ENCODE measurements at regions not wholly inside any gene's neighbourhood (a gene's known extent, or its start where the extent isn't known, plus 50 kb on each side); places are given as distances from the start of the nearest gene placed in this dataset.

- no peak for TF ChIP-seq ZNF416 (CRISPR knock-in tag; IDR thresholded peaks at IDR 0.05)
- no peak for TF ChIP-seq MYBL2 (CRISPR knock-in tag; IDR thresholded peaks at IDR 0.05)
- no peak for TF ChIP-seq CTCF (IDR thresholded peaks at IDR 0.05)
- TF ChIP-seq ZNF512 (CRISPR knock-in tag; IDR thresholded peaks at IDR 0.05; ENCODE audit: borderline replicate concordance): no peak
- no peak for TF ChIP-seq SP1 (CRISPR knock-in tag; conservative IDR thresholded peaks at IDR 0.05)
- no peak for TF ChIP-seq FOXK1 (CRISPR knock-in tag; IDR thresholded peaks at IDR 0.05)
- no peak for TF ChIP-seq USF2 (CRISPR knock-in tag; IDR thresholded peaks at IDR 0.05)
- no peak for TF ChIP-seq CREB1 (CRISPR knock-in tag; IDR thresholded peaks at IDR 0.05)
- no peak for TF ChIP-seq ARID4B (CRISPR knock-in tag; IDR thresholded peaks at IDR 0.05; ENCODE audit: borderline replicate concordance)
- no peak for TF ChIP-seq NFYB (CRISPR knock-in tag; conservative IDR thresholded peaks at IDR 0.05; ENCODE audit: low read depth)
- no peak for TF ChIP-seq IRF1 (CRISPR knock-in tag; IDR thresholded peaks at IDR 0.05)
- TF ChIP-seq MAX (CRISPR knock-in tag; IDR thresholded peaks at IDR 0.05): no peak
- TF ChIP-seq HMGXB4 (CRISPR knock-in tag; IDR thresholded peaks at IDR 0.05): no peak
- TF ChIP-seq E2F5 (CRISPR knock-in tag; IDR thresholded peaks at IDR 0.05): no peak
Observed at GRCh38 chr2:204110338-204110741, 173.8 kb downstream of the ICOS start.
